Germinal center (tissue), 1 donor: ENCODE measurements at regions not wholly inside any gene's neighbourhood (a gene's known extent, or its start where the extent isn't known, plus 50 kb on each side); places are given as distances from the start of the nearest gene placed in this dataset.
"Not testable (repeated sequence)": the region's sequence is repeated elsewhere in the genome, so short reads cannot be mapped to it uniquely, and the experiment has no call there.

Experiments
- DNase-seq: peaks from one replicate; pipeline ENCODE4 v3.0.0; 2012; ENCODE audit warnings: mixed read lengths, low spot score

DNA sequence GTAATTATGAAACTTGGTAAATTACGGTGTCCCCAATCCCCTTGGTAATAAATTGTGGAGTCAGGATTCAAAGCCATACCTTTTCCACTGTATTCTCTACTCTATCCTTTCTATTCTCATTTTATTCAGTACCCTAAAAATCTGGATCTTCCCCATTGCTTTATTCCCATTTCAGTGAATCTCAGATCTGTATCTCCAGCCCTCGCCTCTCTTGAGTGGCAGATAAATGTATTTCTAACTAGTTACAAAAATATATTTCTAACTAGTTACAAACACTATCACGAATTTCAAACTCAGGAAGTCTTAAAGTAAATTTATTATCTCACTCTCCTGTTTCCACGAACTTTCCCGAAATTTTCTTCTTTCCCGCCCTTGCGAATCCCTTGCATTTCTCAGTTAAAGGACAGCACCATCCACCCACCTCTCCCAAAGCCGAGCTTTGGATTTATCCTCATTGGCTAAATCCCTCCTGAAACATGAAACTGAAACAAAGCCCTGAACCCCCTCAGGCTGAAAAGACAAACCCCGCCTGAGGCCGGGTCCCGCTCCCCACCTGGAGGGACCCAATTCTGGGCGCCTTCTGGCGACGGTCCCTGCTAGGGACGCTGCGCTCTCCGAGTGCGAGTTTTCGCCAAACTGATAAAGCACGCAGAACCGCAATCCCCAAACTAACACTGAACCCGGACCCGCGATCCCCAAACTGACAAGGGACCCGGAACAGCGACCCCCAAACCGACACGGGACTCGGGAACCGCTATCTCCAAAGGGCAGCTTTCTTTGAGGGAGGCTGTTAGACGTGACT is 164.3 kb upstream of the PABPC3 start:
- no peak for DNase-seq

DNA sequence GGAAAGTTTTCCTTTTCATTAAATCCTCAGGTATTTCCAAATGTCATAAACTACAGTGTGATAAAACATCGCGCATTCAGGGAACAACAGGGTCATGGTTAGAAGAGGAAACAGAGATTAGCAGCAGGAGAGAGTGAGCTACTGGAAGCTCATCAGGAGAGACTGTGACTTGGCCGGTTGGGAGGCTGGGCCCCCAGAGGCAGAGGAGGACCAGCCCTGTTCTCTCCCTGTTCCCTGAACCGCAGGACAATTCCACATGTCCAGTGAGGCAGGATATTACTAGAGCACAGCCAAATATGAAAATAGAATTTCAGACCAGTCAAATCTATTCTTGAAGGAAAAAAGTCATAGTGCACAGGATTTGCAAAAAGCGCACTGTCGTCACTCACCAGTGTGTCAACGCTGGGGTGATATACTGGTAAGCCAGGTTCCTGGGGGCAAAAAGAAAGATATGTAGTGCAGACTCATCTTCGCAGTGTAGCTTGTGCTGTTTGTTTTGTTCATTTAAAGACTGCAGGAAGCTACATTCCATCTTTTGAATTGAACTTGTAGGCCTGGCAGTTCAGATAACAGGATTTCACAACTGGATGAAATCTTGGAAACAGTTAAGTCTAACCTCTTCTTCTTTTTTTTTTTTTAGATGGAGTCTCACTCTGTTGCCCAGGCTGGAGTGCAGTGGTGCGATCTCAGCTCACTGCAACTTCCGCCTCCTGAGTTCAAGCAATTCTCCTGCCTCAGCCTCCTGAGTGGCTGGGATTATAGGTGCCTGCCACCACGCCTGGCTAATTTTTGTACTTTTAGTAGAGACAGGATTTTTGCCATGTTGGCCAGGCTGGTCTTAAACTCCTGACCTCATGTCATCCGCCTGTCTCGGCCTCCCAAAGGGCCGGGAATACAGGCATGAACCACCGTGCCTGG is 162.6 kb upstream of the PABPC3 start:
- not testable (repeated sequence) for DNase-seq

DNA sequence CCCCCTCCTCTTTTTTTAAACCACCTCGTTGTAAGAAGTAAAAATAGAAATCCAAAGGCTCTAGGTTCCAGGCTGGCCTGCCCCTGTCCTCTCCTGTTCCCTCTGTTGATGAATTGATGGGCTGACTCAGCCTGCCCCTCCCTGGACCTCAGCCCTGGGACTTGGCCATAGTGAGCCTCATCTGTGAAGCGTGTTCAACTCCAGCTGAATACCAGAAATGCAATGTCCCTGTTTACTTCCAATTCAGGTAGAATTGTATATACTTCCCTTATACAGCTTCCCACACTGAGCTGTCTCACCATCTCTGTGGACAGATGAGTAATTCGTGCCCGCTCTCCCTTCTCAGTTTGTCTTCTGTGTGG is 161.9 kb upstream of the PABPC3 start:
- not testable (repeated sequence) for DNase-seq

DNA sequence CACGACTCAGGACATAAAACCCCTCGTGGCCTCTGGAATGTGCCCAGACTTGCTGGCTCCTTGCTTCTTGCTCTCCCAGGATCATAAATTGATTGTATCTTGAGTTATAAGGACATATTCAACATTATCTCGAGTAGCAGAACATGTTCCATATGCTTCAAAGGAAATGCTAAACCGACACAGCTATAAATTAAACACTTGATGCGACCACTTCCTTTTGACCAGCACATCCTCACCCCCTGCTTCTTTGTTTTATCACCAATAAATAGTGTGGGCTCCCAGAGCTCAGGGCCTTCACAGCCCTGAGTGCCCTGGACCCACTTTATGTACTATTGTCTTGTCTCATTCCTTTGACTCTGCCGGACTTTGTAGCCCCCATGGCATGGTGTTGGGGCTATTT is 157.0 kb upstream of the PABPC3 start:
- DNase-seq: no peak

DNA sequence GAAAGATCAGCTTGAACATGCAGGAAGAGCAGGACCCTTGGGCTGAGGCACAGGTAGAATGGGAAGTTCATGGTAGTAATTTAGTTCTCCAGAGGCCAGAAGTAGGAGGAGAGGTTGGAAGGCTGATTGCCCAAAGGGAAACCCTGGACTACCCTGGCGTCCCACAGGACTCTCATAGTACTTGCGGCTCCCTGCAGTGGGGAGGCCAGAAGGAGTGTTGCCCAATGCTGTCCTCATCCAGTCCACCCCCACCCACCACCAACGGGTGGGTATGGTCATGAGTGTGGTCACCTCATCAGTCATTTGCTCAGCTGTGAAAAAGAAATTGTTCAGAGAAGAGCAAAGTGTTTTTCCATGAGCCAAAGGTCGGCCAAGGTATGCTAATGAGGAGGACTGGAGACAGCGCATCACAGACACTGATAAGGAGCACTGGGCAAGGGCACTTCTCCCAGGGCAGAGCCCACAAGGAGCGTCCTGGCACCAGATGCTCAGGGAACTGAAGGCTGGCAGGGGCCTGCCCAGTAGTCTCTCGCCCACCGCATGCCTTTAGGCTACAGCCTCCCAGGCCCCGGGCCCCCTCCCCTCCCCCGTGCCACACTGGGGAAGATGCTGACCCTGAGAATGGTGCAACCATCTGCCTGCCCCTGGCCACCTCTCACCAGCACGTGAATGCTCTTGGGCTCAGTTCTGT is 154.8 kb upstream of the PABPC3 start:
- DNase-seq: not testable (repeated sequence)

DNA sequence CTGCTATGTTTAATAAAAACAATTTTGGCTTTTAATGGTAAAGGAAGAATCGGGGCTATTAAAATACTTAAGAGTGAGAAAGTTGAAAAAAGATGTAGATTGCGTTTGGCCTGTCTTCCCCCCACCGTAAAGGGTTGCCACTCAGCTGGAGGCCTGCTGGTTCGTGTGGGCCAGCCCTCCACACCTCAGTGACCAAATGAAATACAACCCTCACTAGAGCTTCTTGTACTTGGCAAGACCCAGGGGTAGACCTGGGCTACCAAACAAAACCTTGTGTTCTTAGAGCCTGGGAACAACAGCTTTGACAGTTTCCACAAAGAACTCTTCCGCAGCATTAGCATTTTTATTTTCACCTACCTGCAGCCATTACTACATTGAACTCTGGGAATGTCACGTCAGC is 152.8 kb upstream of the PABPC3 start:
- no peak for DNase-seq

DNA sequence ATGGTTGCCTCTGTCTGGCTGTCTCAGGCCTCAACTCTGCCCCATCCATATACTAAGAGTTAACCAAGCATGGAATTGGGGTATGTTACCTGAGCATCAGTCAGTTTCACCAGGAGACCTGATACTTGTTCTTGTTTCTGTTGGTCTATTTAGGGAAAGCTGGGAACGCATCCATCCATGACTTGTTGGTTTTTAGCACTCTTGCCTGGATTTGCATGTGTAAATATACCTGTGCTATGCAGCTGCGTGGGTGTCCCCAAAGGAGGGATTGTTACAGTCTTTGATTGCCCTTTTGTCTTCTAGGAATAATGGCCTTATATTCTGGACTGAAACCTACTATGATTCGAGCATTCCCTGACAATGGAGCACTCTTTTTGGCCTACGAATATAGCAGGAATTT is 151.9 kb upstream of the PABPC3 start:
- not testable (repeated sequence) for DNase-seq

DNA sequence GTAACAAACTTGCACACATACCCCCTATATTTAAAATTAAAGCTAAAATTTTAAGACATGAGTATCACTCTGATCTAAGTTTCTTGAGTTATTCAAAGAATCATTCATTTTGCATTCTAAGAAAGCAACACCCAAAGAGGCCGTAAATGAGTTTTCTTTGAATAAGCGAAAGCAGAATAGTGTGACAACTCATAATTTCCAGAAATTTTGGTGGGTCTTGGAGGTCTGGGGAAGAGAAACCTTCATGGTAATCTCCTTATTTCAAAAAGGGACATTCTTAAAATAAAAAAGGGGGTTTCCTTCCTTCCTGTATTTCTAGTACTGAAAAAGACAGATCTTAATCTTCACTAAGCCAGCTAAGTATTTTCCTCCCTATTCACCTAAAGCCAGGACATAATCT is 147.0 kb upstream of the PABPC3 start:
- DNase-seq: not testable (repeated sequence)

DNA sequence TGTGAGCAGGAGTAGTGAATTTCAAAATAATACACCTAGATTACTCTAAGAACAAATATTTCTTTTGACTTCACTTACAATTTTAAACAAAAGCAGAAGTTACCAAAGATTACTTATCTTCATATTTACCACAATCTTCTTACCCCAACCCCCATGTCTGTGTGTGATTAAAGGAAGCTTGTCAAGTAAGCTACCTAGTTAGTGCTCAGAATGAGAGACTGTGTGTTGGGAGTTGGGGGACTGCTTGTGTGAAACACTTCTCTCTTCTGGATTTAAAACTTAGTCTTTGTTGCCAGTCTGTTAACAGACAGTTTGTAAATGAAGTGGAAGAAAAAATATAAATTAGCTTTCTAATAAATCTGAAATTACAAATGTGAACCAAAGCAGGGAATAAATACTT is 145.3 kb upstream of the PABPC3 start:
- DNase-seq: not testable (repeated sequence)

DNA sequence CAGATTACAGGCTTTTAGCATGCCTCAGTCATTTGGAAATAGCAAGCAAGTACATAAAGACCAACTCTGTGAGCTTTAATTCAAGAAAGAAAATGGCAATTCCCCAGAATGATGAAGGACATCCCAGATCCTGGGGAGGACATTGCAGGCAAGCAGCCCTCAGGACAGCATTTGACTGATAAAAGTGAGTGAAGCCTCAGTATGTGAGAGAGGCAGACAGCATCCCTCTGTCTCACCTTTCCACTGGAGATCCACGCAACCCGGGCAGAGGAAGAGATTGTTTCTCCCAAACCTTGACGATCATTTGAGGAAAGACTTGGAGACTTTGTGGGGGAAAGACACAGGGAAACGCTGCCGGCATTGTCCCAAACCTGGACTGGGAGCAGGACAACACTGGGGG is 128.0 kb upstream of the PABPC3 start:
- DNase-seq: not testable (repeated sequence)

DNA sequence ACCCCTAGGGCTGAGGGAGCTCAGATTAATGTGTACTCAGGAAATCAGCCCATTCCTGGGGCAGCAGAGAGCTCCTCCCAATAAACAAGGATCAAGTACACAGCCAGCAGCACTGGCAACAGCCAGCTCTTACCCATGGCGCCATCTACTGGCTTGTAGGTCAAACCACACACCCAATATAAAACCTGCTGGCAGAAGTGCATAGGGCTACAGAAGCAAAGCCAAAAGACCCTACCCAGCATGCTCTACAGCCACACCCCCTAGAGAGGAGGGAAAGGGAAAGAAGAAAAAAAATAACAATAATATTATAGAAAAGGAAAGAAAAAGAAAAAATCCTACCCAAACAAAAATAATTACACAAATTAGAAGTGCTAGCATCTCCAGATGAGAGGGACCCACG is 127.5 kb upstream of the PABPC3 start:
- not testable (repeated sequence) for DNase-seq

DNA sequence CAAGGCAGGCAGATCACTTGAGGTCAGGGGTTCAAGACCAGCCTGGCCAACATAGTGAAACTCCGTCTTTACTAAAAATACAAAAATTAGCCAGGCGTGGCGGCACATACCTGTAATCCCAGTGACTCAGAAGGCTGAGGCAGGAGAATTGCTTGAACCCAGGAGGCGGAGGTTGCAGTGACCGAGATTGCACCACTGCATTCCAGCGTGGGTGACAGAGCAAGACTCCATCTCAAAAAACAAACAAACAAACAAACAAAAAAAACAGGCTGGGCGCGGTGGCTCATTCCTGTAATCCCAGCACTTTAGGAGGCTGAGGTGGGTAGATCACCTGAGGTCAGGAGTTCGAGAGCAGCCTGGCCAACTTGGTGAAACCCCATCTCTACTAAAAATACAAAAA is 122.8 kb upstream of the PABPC3 start:
- not testable (repeated sequence) for DNase-seq

DNA sequence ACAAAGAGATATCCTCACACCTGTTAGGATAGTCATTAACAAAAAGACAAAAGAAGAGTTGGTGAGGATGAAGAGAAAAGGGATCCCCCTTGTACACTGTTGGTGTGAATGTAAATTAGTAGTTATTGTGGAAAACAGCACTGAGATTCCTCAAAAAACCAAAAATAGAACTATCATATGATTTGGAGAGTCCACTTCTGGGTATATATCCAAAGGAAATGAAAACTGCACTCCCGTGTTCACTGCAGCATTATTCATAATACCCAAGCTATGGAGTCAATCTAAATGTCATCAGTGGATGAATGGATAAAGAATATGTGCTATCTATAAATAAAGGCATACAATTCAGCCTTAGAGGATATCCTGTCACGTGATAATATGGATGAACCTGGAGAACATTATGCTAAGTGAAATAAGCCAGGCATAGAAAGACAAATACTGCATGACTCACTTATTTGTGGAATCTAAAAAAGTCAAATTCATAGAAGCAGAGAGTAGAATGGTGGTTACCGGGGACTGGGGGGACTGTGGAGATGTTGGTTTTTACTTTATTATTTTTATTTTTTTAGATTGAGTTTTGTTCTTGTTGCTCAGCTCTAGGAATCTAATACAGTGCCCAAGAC is 114.6 kb upstream of the PABPC3 start:
- DNase-seq: not testable (repeated sequence)

DNA sequence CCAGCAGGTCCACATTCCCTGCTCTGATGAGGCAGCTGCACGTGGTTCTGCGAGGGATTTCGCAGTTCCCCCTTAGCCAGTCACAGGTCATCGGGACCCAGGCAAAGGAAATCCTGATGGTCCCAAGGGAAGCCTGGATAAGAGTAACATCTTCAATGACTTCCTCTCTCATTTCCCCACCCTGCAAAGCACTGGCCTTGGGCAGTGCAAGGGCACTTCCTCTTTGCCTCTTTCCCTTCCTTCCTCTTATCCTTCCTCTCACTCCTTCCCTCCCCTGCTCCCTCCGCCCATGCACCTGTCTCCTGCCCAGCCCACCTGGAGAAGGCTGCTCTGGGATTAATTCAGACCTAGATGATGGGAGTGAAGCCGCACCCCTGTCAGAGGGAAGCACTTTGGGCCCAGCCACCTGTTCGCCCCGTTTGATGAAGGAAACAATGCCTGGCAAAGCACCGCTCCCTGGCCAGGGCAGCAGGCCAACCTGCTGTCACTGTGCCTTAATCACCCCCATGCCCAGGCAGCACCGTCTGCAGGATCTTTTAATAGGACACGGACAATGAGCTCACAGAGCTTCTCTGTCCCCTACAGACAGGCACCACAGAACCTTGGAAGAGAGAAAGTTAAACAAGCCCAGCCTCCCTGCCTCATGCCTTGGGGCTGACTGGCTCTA is 113.5 kb upstream of the PABPC3 start:
- DNase-seq: no peak

DNA sequence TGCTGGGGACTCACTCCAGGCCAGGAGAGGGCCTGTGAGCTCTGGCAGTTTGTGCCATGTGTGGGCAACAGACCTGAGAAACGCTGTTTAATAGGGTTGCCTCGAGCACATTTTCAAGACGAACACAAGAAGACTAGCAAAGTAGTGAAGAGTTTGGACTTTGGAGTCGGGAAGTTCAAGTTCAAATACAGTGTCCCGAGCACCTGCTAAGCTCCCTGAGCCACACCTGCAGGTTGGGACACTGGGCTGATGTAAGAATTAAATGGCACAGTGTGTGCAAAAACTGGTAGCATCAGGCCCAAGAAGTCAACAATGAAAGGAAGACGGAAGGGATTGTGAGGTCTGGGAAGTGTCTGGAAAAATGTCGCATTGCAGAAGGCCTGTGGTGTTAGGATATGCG is 112.8 kb upstream of the PABPC3 start:
- no peak for DNase-seq

DNA sequence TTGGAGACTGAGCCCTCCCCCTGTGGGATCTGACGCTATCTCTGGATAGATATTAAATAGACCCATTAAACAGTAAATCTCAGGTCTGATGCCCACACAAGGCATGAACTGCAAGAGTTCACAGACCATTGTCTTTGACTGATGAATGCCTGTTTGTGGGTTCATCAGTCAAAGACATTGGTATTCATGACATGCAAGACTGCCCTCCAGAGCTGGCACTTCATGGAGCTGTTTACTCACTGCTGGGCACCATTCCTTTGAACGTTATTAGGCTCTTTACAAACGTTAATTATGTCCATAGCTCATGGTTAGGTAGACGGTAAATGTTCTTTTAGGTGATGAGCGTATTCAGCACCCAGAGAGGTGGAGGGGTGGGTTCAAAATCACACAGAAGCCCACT is 111.8 kb upstream of the PABPC3 start:
- no peak for DNase-seq

DNA sequence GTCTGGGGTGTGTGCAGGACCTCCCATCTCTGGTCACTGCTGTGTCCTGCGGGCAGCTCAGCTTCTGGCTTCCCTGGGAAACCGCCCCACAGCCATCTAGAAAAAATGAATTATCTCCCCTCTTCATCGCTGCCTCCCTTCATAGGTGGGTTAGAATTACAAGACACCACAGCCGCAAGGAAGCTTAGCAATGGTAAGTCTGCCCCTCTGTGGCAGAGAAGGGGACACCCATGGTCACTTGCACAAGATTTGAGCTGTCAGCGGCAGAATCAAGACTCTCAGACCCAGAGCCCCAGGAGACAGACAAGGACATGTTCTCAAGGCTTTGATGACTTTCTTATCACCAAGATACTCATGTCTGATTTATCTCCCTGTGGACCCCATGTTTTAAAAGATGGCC is 110.8 kb upstream of the PABPC3 start:
- DNase-seq: no peak

DNA sequence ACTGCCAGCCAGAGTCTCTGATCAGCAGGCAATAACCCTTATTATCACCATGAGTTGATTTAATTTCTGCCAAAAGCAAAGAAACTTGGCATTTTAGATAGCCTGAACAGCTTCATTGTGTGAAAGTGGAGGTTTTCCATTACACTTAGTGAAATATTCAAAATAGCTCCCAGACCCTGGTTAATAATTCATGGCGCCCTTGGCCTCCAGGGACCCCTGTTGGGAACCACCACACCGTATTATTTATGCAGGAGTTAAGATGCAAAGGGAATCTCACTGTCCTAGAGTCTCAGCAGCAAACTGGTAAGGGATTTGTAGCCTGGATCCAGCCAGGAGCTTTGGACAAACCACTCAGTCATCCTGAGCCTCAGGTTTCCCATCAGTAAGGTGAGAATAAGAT is 110.0 kb upstream of the PABPC3 start:
- DNase-seq: no peak

DNA sequence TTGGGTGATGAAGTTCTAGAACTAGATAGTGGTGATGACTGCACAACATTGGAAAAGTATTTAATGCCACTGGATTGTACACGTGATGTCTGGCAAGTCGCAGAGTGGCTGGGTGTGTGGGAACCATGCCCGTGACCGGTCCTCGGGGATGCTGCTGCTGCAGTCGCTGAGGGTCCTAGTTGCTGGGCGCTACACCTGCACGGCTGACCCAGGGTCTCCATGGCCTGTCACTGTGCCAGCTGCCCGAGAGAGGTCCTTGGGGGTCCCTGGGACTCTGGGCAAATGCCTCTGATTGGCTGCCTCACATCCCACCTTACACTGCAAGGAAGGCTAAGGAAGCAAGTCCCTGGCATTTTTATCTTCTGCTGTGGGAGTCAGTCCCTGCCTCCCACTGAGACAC is 109.1 kb upstream of the PABPC3 start:
- no peak for DNase-seq

DNA sequence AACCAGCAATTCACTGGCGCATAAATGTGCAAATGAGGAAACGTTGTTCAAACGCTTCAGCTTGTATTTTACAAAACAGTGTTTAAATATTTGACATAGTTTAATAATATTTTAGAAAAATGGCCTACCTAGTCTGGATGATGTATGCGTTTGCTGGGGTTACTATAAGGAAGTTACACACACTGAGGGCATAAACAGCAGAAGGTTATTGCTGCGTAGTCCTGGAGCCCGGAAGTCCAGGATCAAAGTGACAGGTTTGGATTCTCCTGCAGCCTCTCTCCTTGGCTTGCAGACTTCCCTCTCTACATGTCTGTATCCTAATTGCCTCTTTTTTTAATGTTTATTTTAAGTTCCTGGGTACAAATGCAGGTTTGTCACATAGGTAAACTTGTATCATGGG is 106.0 kb upstream of the PABPC3 start:
- DNase-seq: not testable (repeated sequence)

DNA sequence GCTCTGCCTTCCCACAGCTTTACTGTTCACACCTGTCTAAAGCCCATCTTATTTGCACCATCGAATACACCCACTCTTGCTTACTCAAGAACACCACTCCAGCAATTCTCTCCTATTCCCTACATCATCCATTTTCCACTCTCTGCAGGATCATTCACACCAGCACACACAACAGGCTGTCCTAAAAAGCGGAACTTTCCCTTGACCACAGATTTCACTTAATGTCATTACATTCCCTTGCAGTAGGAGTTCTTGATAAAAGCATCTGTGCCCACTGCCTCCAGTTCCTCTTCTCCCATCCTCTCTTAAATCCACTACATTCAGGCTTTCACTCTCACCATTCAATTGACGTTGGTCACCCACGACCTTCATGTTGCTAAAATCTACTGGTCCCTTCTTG is 103.0 kb upstream of the PABPC3 start:
- DNase-seq: not testable (repeated sequence)
